Mesendoderm (in vitro differentiated cells): ENCODE measurements at regions not wholly inside any gene's neighbourhood (a gene's known extent, or its start where the extent isn't known, plus 50 kb on each side); places are given as distances from the start of the nearest gene placed in this dataset.
A peak's percentile ranks its signal among the peaks of the same experiment; 100 is the strongest.

ENCODE experiments used
- DNase-seq: peaks from one replicate; pipeline ENCODE4 v3.0.0; 2013
- H2AK5ac ChIP-seq: 2 replicates; pipeline ENCODE4 v1.6.1; 2013; ENCODE audit warnings: low read length, inconsistent platforms
- H2BK120ac ChIP-seq: 2 replicates; pipeline ENCODE4 v1.6.1; 2013; ENCODE audit warnings: low read depth, mild to moderate bottlenecking, low read length, moderate library complexity, mixed read lengths
- H2BK15ac ChIP-seq: replicated peaks from 2 replicates; pipeline ENCODE4 v1.6.1; 2013; ENCODE audit warnings: low read depth, mild to moderate bottlenecking, moderate library complexity
- H2BK5ac ChIP-seq: 2 replicates; pipeline ENCODE4 v1.6.1; 2013; ENCODE audit warnings: low read length, inconsistent platforms
- H3K18ac ChIP-seq: 2 replicates; pipeline ENCODE4 v1.6.1; 2013; ENCODE audit warnings: mild to moderate bottlenecking, low read length, mixed read lengths
- H3K23ac ChIP-seq: one replicate; pipeline ENCODE4 v1.6.1; 2013; ENCODE audit warnings: low read length
- H3K27ac ChIP-seq: 2 replicates; pipeline ENCODE4 v1.5.1; 2013; ENCODE audit warnings: low read depth, mild to moderate bottlenecking, inconsistent platforms, low read length, moderate library complexity
- H3K27me3 ChIP-seq: 2 replicates; pipeline ENCODE4 v1.6.1; 2013; ENCODE audit warnings: low read length, control low read depth, mild to moderate bottlenecking, inconsistent platforms; ENCODE audit not compliant: insufficient read depth, poor library complexity
- H3K36me3 ChIP-seq: 2 replicates; pipeline ENCODE4 v1.6.1; 2013; ENCODE audit warnings: low read length, inconsistent platforms; ENCODE audit not compliant: control insufficient read depth, insufficient read depth
- H3K4ac ChIP-seq: one replicate; pipeline ENCODE4 v1.6.1; 2013; ENCODE audit warnings: low read depth, mild to moderate bottlenecking, low read length, moderate library complexity
- H3K4me1 ChIP-seq: 2 replicates; pipeline ENCODE4 v1.6.1; 2013; ENCODE audit warnings: low read depth, low read length, inconsistent platforms; ENCODE audit not compliant: control insufficient read depth
- H3K4me2 ChIP-seq: 2 replicates; pipeline ENCODE4 v1.6.1; 2013; ENCODE audit warnings: low read length
- H3K4me3 ChIP-seq: 2 replicates; pipeline ENCODE4 v1.5.1; 2013; ENCODE audit warnings: mild to moderate bottlenecking, low read length
- H3K56ac ChIP-seq: one replicate; pipeline ENCODE4 v1.6.1; 2013; ENCODE audit warnings: low read length
- H3K79me1 ChIP-seq: 2 replicates; pipeline ENCODE4 v1.6.1; 2013; ENCODE audit warnings: low read length, inconsistent platforms
- H3K79me2 ChIP-seq: 2 replicates; pipeline ENCODE4 v1.6.1; 2013; ENCODE audit warnings: mild to moderate bottlenecking, low read length; ENCODE audit not compliant: control insufficient read depth, insufficient read depth
- H3K9ac ChIP-seq: 2 replicates; pipeline ENCODE4 v1.6.1; 2013; ENCODE audit warnings: low read length, inconsistent platforms
- H4K5ac ChIP-seq: one replicate; pipeline ENCODE4 v1.6.1; 2013; ENCODE audit warnings: low read length
- H4K8ac ChIP-seq: one replicate; pipeline ENCODE4 v1.6.1; 2013; ENCODE audit warnings: low read depth, mild to moderate bottlenecking, control low read depth, low read length, moderate library complexity
- WGBS: extraction: QIAGEN DNeasy Blood & Tissue Kit; methylation state at CpG from one replicate; pipeline ENCODE4 v1.1.7; 2013; ENCODE audit warnings: low lambda C conversion rate, missing lambda C conversion rate; ENCODE audit not compliant: insufficient coverage; ENCODE audit errors: extremely low coverage; 5-methylcytosine and 5-hydroxymethylcytosine counted together

GRCh38 chr18:25594351-25594750, 242.4 kb upstream of the ZNF521 start:
- Histone ChIP-seq H3K27ac (no peak overlapping the region), H2BK15ac (no peak overlapping the region), H2BK120ac (no peak overlapping the region), H3K79me1 (no peaks in the 10 kb centered on the region), H3K4ac (no peak overlapping the region), H3K27me3 (no peaks in the 10 kb centered on the region), H3K4me2 (no peak overlapping the region), H3K36me3 (no peaks in the 10 kb centered on the region), H3K9ac (no peak overlapping the region), H3K79me2 (no peaks in the 10 kb centered on the region), H3K18ac (no peak overlapping the region), H2AK5ac (no peak overlapping the region), H2BK5ac (no peak overlapping the region), H4K5ac (no peak overlapping the region), H3K56ac (no peak overlapping the region), H3K23ac (no peak overlapping the region), H4K8ac (no peak overlapping the region), H3K4me3 (no peak overlapping the region), H3K4me1 (no peaks in the 10 kb centered on the region)
- DNase-seq, result peak; percentile 60
- WGBS, result no CpG with 5 or more reads among the region's 1 CpG

GRCh38 chr18:25592804-25593360, 240.9 kb upstream of the ZNF521 start:
- no peak overlapping the region for H3K18ac ChIP-seq
- no peak overlapping the region for H3K56ac ChIP-seq
- no peak overlapping the region for H4K5ac ChIP-seq
- no peak overlapping the region for H2BK5ac ChIP-seq
- H3K79me1 ChIP-seq, result no peaks in the 10 kb centered on the region
- DNase-seq, result no peak
- H2AK5ac ChIP-seq, result no peak overlapping the region
- H4K8ac ChIP-seq, result no peak overlapping the region
- no peak overlapping the region for H3K4me2 ChIP-seq
- no peak overlapping the region for H3K9ac ChIP-seq
- no peak overlapping the region for H3K27ac ChIP-seq
- no CpG with 5 or more reads among the region's 2 CpGs for WGBS
- no peaks in the 10 kb centered on the region for H3K79me2 ChIP-seq
- no peaks in the 10 kb centered on the region for H3K4me1 ChIP-seq
- H2BK15ac ChIP-seq, result no peak overlapping the region
- no peak overlapping the region for H3K4me3 ChIP-seq
- no peaks in the 10 kb centered on the region for H3K36me3 ChIP-seq
- no peak overlapping the region for H2BK120ac ChIP-seq
- H3K4ac ChIP-seq, result no peak overlapping the region
- no peaks in the 10 kb centered on the region for H3K27me3 ChIP-seq
- H3K23ac ChIP-seq, result no peak overlapping the region

- no peak overlapping the region for H3K9ac ChIP-seq
- no peak for DNase-seq
- H2BK5ac ChIP-seq, result no peak overlapping the region
- no CpG with 5 or more reads among the region's 8 CpGs for WGBS
- no peak overlapping the region for H2BK120ac ChIP-seq
- H3K4me3 ChIP-seq, result no peak overlapping the region
- H4K8ac ChIP-seq, result no peak overlapping the region
- H3K23ac ChIP-seq, result no peak overlapping the region
- H3K36me3 ChIP-seq, result no peaks in the 10 kb centered on the region
- H2AK5ac ChIP-seq, result no peak overlapping the region
- no peaks in the 10 kb centered on the region for H3K27me3 ChIP-seq
- no peaks in the 10 kb centered on the region for H3K4me1 ChIP-seq
- H2BK15ac ChIP-seq, result no peak overlapping the region
- H3K79me1 ChIP-seq, result no peaks in the 10 kb centered on the region
- no peaks in the 10 kb centered on the region for H3K79me2 ChIP-seq
- H3K18ac ChIP-seq, result no peak overlapping the region
- H4K5ac ChIP-seq, result no peak overlapping the region
- H3K4me2 ChIP-seq, result no peak overlapping the region
- no peak overlapping the region for H3K27ac ChIP-seq
- no peak overlapping the region for H3K4ac ChIP-seq
- H3K56ac ChIP-seq, result no peak overlapping the region
Observed at GRCh38 chr18:25590456-25590855, 238.5 kb upstream of the ZNF521 start.

GRCh38 chr18:25587545-25587944, 235.6 kb upstream of the ZNF521 start:
- Histone ChIP-seq H2BK120ac (no peak overlapping the region), H3K18ac (no peak overlapping the region), H3K79me1 (no peaks in the 10 kb centered on the region), H3K27me3 (no peaks in the 10 kb centered on the region), H3K27ac (no peak overlapping the region), H2BK5ac (no peak overlapping the region), H3K4ac (no peak overlapping the region), H3K79me2 (no peaks in the 10 kb centered on the region), H3K23ac (no peak overlapping the region), H3K4me3 (no peak overlapping the region), H3K4me2 (no peak overlapping the region), H3K56ac (no peak overlapping the region), H3K36me3 (no peaks in the 10 kb centered on the region), H4K5ac (no peak overlapping the region), H2BK15ac (no peak overlapping the region), H3K9ac (no peak overlapping the region), H2AK5ac (no peak overlapping the region), H4K8ac (no peak overlapping the region), H3K4me1 (no peaks in the 10 kb centered on the region)
- WGBS, result no CpG with 5 or more reads among the region's 5 CpGs
- peak; percentile 8 for DNase-seq

GRCh38 chr18:25568986-25569385, 217.0 kb upstream of the ZNF521 start:
- no peak overlapping the region for H2BK15ac ChIP-seq
- no peak overlapping the region for H2BK5ac ChIP-seq
- no peaks in the 10 kb centered on the region for H3K79me2 ChIP-seq
- no peak overlapping the region for H3K4ac ChIP-seq
- no peak overlapping the region for H3K9ac ChIP-seq
- H3K27me3 ChIP-seq, result no peaks in the 10 kb centered on the region
- no peak overlapping the region for H2AK5ac ChIP-seq
- no peak overlapping the region for H4K5ac ChIP-seq
- no peak overlapping the region for H3K4me2 ChIP-seq
- no peak overlapping the region for H4K8ac ChIP-seq
- no peak overlapping the region for H3K18ac ChIP-seq
- H3K23ac ChIP-seq, result no peak overlapping the region
- no peaks in the 10 kb centered on the region for H3K79me1 ChIP-seq
- H3K36me3 ChIP-seq, result no peaks in the 10 kb centered on the region
- DNase-seq, result no peak
- H2BK120ac ChIP-seq, result no peak overlapping the region
- H3K4me3 ChIP-seq, result no peak overlapping the region
- H3K4me1 ChIP-seq, result no peaks in the 10 kb centered on the region
- no CpG with 5 or more reads among the region's 5 CpGs for WGBS
- H3K27ac ChIP-seq, result no peak overlapping the region
- no peak overlapping the region for H3K56ac ChIP-seq
